Hematopoietic multipotent progenitor cell (in vitro differentiated cells): ENCODE measurements at regions not wholly inside any gene's neighbourhood (a gene's known extent, or its start where the extent isn't known, plus 50 kb on each side); places are given as distances from the start of the nearest gene placed in this dataset.
"Not testable (repeated sequence)": the region's sequence is repeated elsewhere in the genome, so short reads cannot be mapped to it uniquely, and the experiment has no call there.

Source experiments
- DNase-seq, 3 donors: peaks; one replicate each; pipeline ENCODE4 v3.0.0-alpha.2; 2011 to 2015; ENCODE audit warnings: low read depth in 2 of 3, low spot score in 2 of 3

DNA sequence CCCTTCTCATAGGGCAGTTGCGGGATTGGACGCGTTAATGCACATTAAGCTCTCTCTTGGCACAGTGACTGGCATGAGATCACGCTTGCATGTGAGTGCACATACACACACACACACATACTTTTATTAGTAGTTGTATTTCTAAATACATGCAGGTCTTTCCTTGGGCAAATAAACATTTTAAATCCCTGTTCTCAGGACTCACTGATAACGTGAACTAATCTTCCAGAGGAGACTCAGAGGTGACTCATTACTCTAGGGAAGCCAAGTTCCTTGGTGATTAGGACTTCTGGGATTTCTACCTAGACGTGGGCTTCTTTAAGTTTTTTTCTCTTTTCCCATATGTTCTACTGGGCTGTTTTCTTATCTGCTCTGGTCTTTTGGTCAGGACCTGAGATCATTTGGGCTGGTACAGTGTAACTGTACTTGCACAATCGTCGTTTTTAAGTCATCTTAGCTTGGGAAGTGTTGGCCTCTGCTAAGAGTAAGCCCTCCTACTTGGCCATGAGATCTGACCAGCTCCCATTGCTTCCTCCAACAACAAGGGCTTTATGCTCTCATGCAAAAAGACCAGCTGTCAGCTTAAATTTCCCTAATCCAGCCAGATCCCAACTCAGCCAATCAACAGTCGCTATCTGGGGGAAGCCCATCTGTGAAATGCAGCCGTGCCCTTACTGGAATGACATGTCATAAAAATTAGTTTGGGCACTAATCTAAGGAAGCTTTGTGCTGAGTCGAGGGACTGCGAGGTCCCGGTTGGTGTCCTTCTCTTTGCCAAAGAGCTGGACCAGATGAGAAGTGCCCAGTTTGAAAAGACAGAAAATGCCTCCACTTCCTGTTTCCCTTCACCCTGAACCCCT, 176.4 kb upstream of the ANKRD55 start:
- DNase-seq, result no peak

DNA sequence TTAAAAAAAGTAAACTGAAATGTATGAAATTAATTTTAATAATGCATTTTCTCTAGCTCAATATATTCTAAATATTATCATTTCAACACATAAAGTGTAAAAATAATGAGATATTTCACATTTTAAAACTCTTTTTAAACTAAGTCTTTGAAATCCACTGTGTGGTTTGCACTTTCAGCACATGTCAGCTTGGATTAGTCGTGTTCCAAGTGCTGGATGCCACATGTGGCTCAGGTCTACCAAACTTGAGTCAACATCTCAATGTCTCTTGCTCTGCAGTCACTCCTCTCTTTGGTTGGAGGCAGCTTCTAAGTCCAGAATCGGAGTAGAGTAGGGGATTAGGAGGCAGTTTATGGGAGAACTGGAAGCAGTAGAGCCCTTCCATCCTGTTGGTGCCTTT, 173.7 kb upstream of the ANKRD55 start:
- no peak for DNase-seq

DNA sequence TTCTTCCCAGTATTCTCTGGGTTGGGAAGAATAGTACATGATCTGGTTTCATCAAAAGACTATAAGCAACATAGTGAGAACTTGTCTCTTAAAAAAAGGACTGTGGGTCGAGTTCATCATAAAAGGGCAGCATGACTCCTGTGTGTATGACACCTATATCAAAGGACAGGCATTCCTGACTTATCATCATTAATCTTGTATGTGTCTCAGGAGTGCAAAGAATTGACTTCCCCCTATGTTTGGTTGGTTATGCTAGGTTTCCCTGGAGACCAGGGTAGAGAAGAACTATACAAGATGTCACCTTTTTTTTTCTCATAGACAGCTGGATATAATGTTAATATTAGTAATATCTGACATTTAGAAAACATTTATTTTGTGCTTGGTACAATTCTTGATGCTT, 173.1 kb upstream of the ANKRD55 start:
- no peak for DNase-seq

DNA sequence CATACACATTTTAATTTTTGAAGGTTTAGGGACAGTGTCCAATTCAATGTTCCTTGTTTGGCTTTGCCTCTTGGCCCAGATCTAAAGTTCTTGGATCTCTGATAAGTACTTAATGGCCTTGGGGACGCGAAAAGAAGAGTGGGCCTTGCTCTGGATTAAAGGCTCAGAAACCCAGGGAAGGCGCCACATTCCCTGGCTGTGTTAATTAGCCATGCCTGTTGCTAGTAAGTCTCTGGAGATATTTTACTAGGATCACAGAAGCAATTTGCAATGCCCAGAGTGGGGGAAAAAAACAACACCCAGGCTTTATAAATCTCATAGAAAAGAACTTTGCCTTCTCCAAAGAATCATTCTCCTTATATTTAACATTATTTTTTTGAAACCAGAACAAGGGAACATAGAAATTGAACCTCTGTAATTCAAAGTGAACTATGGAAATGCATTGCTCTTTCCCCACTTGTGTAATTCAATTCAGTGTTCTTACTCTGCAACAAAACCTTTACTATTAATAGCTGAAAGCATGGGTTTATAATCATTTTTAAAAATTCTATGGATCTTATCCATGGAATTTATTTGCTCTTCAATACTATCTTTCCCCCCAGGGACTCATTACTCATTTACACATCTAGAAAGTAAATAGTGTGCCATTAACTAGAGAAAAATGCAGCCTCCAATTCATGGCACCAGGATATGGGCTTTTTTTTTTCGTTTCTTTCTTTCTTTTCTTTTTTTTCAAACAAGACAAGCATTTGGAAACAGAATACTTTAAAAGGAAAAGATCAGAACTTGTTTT, 172.2 kb upstream of the ANKRD55 start:
- no peak for DNase-seq

DNA sequence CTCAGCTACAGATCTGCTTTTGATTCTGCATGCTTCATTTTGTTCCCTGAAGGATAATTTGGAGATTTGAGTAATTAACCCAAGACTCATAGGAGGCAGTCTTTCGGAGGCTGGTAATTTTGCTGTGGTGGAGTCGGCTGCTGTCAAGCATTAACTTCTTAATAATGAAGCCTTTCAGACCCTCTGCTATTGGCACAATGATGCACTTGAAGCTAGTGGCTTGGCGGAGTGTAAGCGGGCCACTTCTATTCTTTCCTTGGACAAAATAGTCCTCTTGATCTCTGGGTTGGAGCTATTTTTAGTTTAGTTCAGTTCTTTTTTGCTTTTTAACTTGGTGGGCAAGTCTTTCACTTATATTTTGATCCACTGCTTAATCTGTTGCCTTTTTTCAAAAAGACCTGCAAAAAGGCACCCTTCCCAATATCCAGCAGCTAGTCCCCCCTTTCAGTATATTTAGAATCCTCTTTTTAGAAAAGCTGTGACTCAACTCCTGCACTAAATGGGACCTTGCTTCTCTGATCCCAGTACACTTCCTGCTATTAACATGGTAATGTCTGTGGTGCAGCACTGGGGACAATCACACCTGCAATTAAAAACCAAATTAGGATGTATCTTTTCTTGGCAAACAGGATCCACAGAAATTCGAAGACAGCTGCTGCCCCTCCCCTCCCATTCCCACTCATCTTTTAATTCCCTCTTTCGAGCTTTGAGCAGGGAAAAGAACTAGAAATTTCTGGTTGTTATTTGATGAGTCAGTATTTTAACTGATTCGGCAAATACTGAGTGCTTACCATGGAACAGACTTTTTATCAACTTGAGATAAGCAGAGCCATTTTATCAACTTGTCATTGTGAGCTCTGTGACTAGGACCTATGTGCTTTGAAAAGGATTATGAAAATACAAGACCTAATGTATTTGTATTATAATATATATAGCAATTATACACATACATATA, 169.4 kb upstream of the ANKRD55 start:
- no peak for DNase-seq

DNA sequence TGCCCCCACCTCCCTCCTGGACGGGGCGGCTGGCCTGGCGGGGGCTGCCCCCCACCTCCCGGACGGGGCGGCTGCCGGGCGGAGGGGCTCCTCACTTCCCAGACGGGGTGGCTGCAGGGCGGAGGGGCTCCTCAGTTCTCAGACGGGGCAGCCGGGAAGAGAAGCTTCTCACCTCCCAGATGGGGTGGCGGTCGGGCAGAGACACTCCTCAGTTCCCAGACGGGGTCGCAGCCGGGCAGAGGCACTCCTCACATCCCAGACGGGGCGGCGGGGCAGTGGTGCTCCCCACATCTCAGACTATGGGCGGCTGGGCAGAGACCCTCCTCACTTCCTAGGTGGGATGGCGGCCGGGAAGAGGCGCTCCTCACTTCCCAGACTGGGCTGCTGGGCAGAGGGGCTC, 164.7 kb upstream of the ANKRD55 start:
- not testable (repeated sequence) for DNase-seq

DNA sequence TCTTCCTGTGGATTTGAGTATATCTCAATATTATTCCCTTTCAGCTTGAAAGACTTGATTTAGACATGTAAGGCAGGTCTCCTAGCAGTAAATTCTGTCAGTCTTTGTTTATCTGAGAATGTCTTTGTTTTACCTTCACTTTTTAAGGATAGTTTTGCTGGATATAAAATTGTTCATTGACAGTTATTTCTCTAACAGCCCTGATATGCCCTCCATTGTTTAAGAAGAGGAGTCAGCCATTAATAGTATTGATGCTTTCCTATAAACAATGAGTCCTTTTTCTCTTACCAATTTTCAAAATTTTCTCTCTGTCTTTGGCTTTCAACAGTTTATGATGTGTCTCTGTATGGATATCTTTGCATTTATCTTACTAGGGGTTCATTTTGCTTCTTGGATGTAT, 163.5 kb upstream of the ANKRD55 start:
- DNase-seq, result no peak

DNA sequence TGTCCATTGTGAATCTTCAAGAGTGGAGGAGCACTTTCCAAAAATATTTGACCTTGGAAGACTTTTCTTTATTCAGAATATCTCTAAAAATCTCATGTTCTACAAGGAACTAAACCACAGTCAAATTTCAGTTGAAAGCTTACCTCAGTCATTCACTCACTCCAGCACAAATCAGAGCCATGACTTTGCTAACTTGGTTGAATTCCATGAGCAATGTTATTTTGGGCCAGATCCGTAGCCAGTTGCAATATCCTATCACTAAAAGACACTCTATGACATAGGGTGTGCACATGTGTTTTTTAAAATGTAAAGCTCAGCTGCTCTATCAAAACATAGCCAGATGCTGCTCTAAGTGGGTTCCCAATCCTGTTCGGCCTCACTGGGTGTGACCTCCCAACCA, 156.1 kb upstream of the ANKRD55 start:
- no peak for DNase-seq

DNA sequence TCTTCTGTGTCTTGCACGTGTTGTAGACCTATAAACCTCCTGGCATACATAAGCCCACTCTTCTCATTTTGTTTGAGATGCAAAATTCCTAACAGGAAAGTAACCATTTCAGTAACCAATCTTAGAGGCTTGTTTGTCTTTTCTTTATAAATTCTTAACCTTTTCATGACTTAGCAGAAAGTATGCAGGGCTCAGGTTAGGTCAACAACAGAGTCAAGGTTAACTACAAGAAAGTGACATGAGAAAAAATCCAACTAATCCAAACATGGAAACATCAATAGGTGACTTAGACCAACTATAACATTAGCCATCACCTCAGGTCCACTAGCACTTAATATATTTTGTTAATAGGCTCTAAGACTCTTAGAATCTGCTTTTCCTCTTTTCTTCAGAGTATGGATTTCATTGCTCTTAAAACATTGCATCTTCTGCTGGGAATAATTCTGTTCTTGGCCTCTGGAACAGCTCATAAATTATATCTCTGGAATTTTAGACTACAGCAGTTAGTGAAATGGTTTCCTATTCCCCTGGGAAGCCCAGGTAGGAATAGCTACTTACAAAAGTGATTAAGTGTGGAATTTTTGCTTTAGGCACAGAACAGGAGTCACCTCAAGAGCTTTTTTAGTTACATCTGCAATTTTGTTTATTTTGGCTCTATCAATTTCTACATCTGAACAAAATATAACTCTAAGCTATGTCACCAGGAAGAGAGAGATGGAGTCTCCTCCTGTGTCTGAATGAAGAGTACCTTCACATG, 155.3 kb upstream of the ANKRD55 start:
- no peak for DNase-seq

DNA sequence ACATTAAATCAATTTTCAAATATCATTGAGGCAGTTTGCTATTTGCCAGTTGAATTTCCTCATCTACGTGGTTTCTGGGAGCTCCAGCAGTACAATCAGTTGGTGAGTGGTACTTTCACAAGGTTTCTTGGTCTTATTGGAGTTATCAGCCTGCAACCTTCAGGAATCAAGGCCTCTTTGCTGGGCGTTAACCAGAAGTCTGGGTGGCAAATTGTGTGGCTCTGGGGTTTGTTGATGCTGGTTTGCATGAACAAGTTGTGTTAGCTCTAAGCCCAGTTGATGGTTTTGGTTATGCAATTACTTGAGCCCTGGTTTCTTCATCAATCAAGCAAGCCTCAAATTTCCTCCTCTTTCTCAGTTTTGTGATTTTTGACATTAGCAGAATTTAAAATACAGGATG, 152.9 kb upstream of the ANKRD55 start:
- no peak for DNase-seq

DNA sequence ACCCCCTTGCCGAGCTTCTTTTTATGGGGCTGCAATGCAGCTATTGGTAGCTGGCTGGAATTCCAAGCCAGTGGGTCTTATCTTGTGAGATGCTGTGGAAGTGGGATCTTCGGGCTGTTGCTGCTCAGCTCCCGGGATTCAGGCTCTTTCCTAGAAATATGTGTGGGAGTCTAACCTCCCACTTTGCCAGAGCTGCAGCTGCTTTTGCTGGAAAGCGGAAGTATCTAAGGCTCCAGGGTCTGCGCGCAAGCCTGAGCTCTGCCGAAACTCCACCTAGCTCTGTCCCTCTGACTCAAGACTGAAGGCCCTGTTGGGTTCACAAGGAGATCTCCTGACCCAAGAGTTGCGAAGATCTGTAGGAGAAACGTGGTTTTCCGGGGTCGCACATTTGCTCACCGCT, 151.1 kb upstream of the ANKRD55 start:
- no peak for DNase-seq

DNA sequence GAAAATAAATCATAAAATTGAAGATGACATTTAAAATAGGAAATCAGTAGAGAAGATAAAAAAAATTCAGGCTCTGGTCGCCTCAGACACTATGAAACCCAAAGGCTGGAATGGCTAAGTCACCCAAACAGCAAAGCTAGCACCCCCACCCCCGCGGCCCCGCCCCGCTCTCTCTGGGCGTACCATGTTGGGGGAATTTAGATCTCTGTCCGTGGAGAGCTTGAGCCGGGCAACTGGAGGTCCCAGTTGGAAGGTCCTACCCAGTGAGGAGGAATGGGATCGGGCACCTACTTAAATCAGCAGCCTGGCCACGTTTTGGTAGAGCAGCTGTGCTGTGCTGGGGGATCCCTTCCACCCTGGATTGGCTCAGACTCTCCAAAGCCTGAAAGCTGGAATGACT, 150.6 kb upstream of the ANKRD55 start:
- no peak for DNase-seq

DNA sequence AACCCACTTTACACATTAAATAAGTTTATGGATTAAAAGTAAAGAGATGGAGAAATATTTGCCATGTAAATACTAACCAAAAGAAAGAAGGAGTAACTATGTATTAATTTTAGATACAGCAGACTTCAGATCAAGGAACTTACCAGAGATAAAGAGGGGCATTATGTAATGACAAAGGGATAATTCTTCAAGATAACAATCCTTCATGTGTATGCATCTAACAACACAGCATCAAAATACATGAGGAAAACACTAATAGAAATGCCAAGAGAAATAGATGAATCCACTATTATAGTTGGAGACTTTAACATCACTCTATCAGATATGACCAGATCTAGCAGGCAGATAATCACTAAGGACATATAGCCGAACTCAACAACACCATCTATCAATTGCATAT, 149.8 kb upstream of the ANKRD55 start:
- DNase-seq, result no peak

DNA sequence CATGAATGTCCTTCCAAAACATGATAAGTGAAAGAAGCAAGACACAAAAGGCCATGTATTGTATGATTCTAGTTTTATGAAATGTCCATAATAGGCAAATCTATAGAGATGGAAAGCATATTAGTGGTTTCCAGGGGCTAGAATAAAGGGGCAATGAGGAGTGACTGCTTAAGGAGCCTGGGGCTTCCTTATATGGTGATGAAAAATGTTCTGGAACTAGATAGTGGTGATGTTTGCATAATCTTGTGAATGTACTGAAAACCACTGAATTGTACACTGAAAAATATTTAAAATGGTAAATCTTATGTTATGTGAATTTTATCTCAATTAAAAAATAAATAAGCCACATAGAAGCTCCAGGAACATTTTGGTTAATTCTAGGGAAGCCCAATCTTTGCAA, 144.4 kb upstream of the ANKRD55 start:
- no peak for DNase-seq

DNA sequence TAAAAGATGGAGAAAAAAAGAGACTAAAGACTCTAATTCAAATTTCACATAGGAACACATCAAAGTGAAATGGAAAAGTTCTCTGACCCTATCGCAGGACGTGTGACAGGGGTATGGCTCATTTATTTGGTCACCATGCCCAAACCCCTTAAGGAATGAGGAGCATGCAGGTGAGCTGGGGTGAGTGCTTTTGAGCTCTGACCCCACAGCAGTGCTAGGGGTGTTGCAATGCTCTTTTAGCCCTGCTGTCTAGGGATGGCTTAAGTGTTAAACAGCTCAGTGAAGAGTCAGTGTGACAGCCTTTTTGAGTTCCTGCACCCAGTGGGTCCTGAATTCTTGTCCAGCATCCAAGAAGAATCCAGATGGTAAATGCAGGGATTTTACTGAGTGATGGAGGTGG, 143.0 kb upstream of the ANKRD55 start:
- DNase-seq, result no peak

DNA sequence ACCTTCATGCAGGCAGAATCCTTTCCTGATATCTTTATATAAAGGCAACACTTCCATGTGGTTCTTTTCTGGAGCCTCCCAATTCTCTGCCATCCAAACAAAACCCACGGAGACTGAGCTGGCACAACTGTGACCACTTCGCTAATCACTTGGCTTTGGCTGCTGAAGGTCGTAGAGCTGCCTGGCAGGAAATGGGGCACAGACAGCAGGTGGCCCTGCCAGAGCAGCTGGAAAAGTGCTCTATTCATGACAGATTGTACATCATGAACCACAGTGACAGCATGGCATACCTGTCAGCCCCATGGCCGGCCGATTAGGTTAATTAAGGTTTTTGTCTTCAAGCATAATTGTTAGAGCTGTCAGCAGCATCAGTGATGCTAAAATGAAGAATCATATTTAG, 141.9 kb upstream of the ANKRD55 start:
- no peak for DNase-seq

DNA sequence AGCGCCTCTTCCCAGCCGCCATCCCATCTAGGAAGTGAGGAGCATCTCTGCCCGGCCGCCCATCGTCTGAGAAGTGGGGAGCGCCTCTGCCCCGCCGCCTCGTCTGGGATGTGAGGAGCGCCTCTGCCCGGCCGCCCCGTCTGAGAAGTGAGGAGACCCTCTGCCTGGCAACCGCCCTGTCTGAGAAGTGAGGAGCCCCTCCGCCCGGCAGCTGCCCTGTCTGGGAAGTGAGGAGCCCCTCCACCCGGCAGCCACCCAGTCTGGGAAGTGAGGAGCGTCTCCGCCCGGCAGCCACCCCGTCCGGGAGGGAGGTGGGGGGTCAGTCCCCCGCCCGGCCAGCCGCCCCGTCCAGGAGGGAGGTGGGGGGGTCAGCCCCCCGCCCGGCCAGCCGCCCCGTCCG, 139.4 kb upstream of the ANKRD55 start:
- not testable (repeated sequence) for DNase-seq

DNA sequence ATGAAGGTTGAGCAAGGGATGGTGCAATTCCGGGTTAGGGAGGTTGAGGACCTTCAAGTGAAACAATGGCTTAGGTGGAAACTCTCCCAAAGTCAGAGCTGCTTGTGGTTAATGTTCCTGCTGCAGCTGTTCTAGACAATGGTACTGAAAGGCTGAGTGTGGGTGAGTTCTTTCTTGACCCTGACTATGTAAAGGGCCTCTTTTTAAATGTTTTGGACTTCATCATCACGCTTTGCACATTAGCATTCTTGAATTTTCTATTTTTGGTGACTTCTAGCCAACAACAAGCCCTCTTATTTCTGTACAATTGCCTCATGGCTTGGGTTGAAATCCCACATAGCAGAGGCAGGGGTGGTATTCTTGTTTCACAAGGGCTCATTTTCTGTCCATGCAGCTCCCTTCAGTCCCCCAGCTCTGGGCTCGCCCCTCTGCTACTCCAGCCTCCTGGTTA, 136.3 kb upstream of the ANKRD55 start:
- DNase-seq, result no peak

DNA sequence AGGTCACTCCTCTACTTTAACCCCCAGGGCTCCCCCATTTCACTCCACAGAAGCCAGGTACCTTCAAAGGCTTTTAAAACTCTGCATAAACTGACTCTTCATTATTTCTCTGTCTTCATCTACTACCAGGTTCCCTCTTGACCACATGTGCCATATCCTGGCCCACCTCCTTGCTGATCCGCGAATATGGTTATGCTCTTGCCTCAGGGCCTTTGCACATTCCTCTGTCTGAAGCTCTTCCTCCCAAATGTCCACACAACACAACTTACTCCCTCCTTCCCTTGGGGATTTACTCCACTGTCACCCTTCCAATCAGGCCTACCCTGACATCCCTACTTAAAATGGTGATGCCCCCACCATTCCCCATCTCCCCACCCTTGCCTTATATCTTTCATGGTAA, 134.6 kb upstream of the ANKRD55 start:
- DNase-seq, result no peak

DNA sequence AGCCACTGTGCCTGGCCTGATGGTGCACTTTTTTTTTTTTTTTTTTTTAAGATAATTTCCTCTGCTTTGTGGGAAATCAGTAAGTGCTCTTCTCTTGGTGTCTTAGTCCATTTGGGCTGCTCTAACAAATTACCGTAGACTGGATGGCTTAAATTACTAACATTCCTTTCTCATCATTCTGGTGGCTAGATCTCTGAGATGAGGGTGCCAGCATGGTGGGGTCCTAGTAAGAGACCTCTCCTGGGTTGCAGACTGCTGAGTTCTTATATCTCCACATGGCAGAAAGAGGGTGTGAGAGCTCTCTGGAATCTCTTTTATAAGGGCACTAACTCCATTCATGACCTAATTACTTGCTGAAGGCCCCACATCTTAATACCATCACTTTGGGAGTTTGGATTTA, 133.9 kb upstream of the ANKRD55 start:
- DNase-seq, result no peak
